ENCODE measurements at regions not wholly inside any gene's neighbourhood (a gene's known extent, or its start where the extent isn't known, plus 50 kb on each side); places are given as distances from the start of the nearest gene placed in this dataset.

DNA sequence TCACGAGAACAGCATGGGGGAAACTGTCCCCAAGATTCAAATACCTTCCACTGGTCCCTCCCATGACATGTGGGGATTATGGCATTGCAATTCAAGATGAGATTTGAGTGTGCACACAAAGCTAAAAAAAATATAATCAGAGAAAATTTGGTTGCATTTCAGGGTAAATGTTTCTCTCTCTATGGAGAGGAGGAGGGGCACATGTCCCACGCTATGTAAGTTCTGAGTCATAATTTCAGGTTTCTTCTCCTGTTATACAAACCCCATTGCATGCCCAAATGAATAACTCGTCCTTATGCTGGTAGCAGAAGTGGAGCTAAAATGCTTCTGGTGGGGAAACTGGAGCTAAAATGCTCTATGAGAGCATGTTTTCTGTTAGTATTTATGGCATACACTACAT is 209.7 kb upstream of the DCBLD2 start:
- no peak for TF ChIP-seq EP300 (IDR thresholded peaks at IDR 0.05; ENCODE audit: borderline replicate concordance)
- no peak for TF ChIP-seq RAD21 (IDR thresholded peaks at IDR 0.05; ENCODE audit: low read depth)
- TF ChIP-seq CEBPB (IDR thresholded peaks at IDR 0.05), result no peak
- no peak for TF ChIP-seq TEAD4 (IDR thresholded peaks at IDR 0.05)
- TF ChIP-seq TCF12 (IDR thresholded peaks at IDR 0.05; ENCODE audit: low read depth), result no peak
- TF ChIP-seq CREB1 (IDR thresholded peaks at IDR 0.05; ENCODE audit: low read depth), result no peak
- TF ChIP-seq, protein P1, sequence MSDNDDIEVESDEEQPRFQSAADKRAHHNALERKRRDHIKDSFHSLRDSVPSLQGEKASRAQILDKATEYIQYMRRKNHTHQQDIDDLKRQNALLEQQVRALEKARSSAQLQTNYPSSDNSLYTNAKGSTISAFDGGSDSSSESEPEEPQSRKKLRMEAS (IDR thresholded peaks at IDR 0.05), result no peak
- no peak for TF ChIP-seq TAF1 (IDR thresholded peaks at IDR 0.05; ENCODE audit: low read depth)
- TF ChIP-seq FOXM1 (IDR thresholded peaks at IDR 0.05; ENCODE audit: borderline replicate concordance, low read depth), result no peak
- TF ChIP-seq ZBTB7A (IDR thresholded peaks at IDR 0.05; ENCODE audit: low read depth), result no peak
- TF ChIP-seq YY1 (IDR thresholded peaks at IDR 0.05; ENCODE audit: low read depth), result no peak
- TF ChIP-seq, protein P2, sequence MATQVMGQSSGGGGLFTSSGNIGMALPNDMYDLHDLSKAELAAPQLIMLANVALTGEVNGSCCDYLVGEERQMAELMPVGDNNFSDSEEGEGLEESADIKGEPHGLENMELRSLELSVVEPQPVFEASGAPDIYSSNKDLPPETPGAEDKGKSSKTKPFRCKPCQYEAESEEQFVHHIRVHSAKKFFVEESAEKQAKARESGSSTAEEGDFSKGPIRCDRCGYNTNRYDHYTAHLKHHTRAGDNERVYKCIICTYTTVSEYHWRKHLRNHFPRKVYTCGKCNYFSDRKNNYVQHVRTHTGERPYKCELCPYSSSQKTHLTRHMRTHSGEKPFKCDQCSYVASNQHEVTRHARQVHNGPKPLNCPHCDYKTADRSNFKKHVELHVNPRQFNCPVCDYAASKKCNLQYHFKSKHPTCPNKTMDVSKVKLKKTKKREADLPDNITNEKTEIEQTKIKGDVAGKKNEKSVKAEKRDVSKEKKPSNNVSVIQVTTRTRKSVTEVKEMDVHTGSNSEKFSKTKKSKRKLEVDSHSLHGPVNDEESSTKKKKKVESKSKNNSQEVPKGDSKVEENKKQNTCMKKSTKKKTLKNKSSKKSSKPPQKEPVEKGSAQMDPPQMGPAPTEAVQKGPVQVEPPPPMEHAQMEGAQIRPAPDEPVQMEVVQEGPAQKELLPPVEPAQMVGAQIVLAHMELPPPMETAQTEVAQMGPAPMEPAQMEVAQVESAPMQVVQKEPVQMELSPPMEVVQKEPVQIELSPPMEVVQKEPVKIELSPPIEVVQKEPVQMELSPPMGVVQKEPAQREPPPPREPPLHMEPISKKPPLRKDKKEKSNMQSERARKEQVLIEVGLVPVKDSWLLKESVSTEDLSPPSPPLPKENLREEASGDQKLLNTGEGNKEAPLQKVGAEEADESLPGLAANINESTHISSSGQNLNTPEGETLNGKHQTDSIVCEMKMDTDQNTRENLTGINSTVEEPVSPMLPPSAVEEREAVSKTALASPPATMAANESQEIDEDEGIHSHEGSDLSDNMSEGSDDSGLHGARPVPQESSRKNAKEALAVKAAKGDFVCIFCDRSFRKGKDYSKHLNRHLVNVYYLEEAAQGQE (IDR thresholded peaks at IDR 0.05; ENCODE audit: low read depth), result no peak
- TF ChIP-seq, protein P3, sequence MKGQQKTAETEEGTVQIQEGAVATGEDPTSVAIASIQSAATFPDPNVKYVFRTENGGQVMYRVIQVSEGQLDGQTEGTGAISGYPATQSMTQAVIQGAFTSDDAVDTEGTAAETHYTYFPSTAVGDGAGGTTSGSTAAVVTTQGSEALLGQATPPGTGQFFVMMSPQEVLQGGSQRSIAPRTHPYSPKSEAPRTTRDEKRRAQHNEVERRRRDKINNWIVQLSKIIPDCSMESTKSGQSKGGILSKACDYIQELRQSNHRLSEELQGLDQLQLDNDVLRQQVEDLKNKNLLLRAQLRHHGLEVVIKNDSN (IDR thresholded peaks at IDR 0.05), result no peak

Data from Ishikawa (cell line).